ENCODE measurements at regions not wholly inside any gene's neighbourhood (a gene's known extent, or its start where the extent isn't known, plus 50 kb on each side); places are given as distances from the start of the nearest gene placed in this dataset.

- Histone ChIP-seq H3K4me3 (replicated peaks in 1 of 3; ENCODE audit: insufficient read depth in 1 of 3, low read depth in 2 of 3, low read length in 3 of 3) (no peak overlapping the region), H3K4me1 (ENCODE audit: insufficient read depth, low read length) (0 out of 2 replicates have a peak, but pooled peaks cover 6% of the 10 kb centered on the region), H3K9ac (ENCODE audit: insufficient read depth, low read depth, low read length) (no peak overlapping the region), H3K27ac (ENCODE audit: extremely low read length, insufficient read depth, low read length) (no peak overlapping the region), H3K27me3 (ENCODE audit: control insufficient read depth in 1 of 2, insufficient read depth in 2 of 2, low read length in 2 of 2) (no peaks in the 10 kb centered on the region), H4K20me1 (ENCODE audit: insufficient read depth, low read length) (no peaks in the 10 kb centered on the region; the same call in 1 of the 2 replicates), H3K4me2 (ENCODE audit: low read depth, low read length) (no peak overlapping the region), H3K79me2 (ENCODE audit: insufficient read depth, low read length) (peaks cover 25% of the 10 kb centered on the region), H2AFZ (ENCODE audit: low read length) (no peak overlapping the region), H3K9me3 (ENCODE audit: low read length) (no peaks in the 10 kb centered on the region), H3K36me3 (replicated peaks in 1 of 2; ENCODE audit: control insufficient read depth in 1 of 2, insufficient read depth in 2 of 2, low read length in 2 of 2) (no peaks in the 10 kb centered on the region)
- no TSS peak for BruUV-seq (replicated peaks)
- 87% methylated on average over 2 of the region's 2 CpGs for WGBS (ENCODE audit: low lambda C conversion rate)
- intact Hi-C loops (cut with micrococcal nuclease; ENCODE audit: unreplicated experiment), result no loop called here
- ChIA-PET CTCF (ENCODE audit: low intra/inter-chr PET ratio, low total read pairs) (no interaction called here), POLR2A (no interaction called here)
- no peak for FAIRE-seq
- ATAC-seq, result no peak
- no peak for DNase-seq (ENCODE audit: low spot score)
- in situ Hi-C loops (cut with HindIII; ENCODE audit: extremely low pct_ligation_motif_present, low pct_unique_long_range_greater_than_20kb), result no loop called here
- TF ChIP-seq NR0B2 (CRISPR knock-in tag; IDR thresholded peaks at IDR 0.05), result no peak
- no peak for TF ChIP-seq RBM39 (IDR thresholded peaks at IDR 0.05; ENCODE audit: low read depth, low read length, poor library complexity, severe bottlenecking)
- no peak for TF ChIP-seq TBL1XR1 (IDR thresholded peaks at IDR 0.05; ENCODE audit: borderline replicate concordance, low read length, partially characterized antibody)
- TF ChIP-seq HMGA1 (CRISPR knock-in tag; conservative IDR thresholded peaks at IDR 0.05), result no peak
- TF ChIP-seq NFKBIZ (CRISPR knock-in tag; IDR thresholded peaks at IDR 0.05), result no peak
- no peak for TF ChIP-seq ZNF879 (CRISPR knock-in tag; IDR thresholded peaks at IDR 0.05)
- no peak for TF ChIP-seq ZNF567 (CRISPR knock-in tag; IDR thresholded peaks at IDR 0.05; ENCODE audit: borderline replicate concordance)
- TF ChIP-seq HNRNPLL (IDR thresholded peaks at IDR 0.05; ENCODE audit: low read depth, low read length, poor library complexity, severe bottlenecking), result no peak
- no peak for TF ChIP-seq UBTF (CRISPR knock-in tag; IDR thresholded peaks at IDR 0.05)
- TF ChIP-seq MXI1 (IDR thresholded peaks at IDR 0.05; ENCODE audit: borderline replicate concordance, low read depth, low read length), result no peak
- no peak for TF ChIP-seq ZNF235 (CRISPR knock-in tag; IDR thresholded peaks at IDR 0.05; ENCODE audit: borderline replicate concordance)
- TF ChIP-seq ZMAT5 (CRISPR knock-in tag; IDR thresholded peaks at IDR 0.05; ENCODE audit: borderline replicate concordance, low read depth), result no peak
- TF ChIP-seq JARID2 (CRISPR knock-in tag; IDR thresholded peaks at IDR 0.05; ENCODE audit: insufficient replicate concordance), result no peak
- TF ChIP-seq CREB3 (CRISPR knock-in tag; IDR thresholded peaks at IDR 0.05), result no peak
Observed at GRCh38 chrX:73965833-73966232, 113.3 kb upstream of the XIST start.
